ENCODE measurements at regions not wholly inside any gene's neighbourhood (a gene's known extent, or its start where the extent isn't known, plus 50 kb on each side); places are given as distances from the start of the nearest gene placed in this dataset.

GRCh38 chr2:239765911-239766310 is 259.2 kb downstream of the NDUFA10 start:
- Histone ChIP-seq H3K27me3 (no peaks in the 10 kb centered on the region), H3K27ac (no peak overlapping the region), H3K36me3 (no peaks in the 10 kb centered on the region), H3K4me3 (no peak overlapping the region), H3K4me1 (no peaks in the 10 kb centered on the region), H3K9me3 (no peaks in the 10 kb centered on the region)
- no peak for TF ChIP-seq CTCF (IDR thresholded peaks at IDR 0.05)
- FAIRE-seq: no peak
- DNase-seq: no peak
- intact Hi-C loops (cut with DNase I): no loop called here
- ATAC-seq: no peak
- WGBS, 2 donors: 71 to 75% methylated on average over 12 of the region's 12 CpGs

GRCh38 chr2:239765076-239765845 is 259.9 kb downstream of the NDUFA10 start:
- DNase-seq (peak in 1 of 6 donors; percentile 34), ATAC-seq (no peak), FAIRE-seq (no peak)
- Histone ChIP-seq H3K27me3 (no peaks in the 10 kb centered on the region), H3K27ac (no peak overlapping the region), H3K4me3 (no peak overlapping the region), H3K9me3 (no peaks in the 10 kb centered on the region), H3K36me3 (no peaks in the 10 kb centered on the region), H3K4me1 (no peaks in the 10 kb centered on the region)
- no peak for TF ChIP-seq CTCF (IDR thresholded peaks at IDR 0.05)
- intact Hi-C loops (cut with DNase I): no loop called here
- WGBS, 2 donors: 66 to 76% methylated on average over 17 of the region's 17 CpGs

GRCh38 chr2:239763433-239764097 is 261.6 kb downstream of the NDUFA10 start:
- H3K27me3 ChIP-seq: peaks cover 0 to 3% (median 0%) of the 10 kb centered on the region in 4 donors
- ATAC-seq (no peak), DNase-seq (peak in 1 of 6 donors; percentile 11)

GRCh38 chr2:239762655-239763269 is 262.4 kb downstream of the NDUFA10 start:
- H3K27ac ChIP-seq: no peak overlapping the region
- TF ChIP-seq CTCF (IDR thresholded peaks at IDR 0.05): no peak
- H3K9me3 ChIP-seq: no peaks in the 10 kb centered on the region
- no peak for ATAC-seq
- peaks cover 0 to 3% (median 0%) of the 10 kb centered on the region in 4 donors for H3K27me3 ChIP-seq
- peak in 1 of 6 donors; percentile 23 for DNase-seq
- intact Hi-C loops (cut with DNase I): no loop called here
- WGBS, 2 donors: 64 to 65% methylated on average over 14 of the region's 14 CpGs
- H3K36me3 ChIP-seq: no peaks in the 10 kb centered on the region
- no peaks in the 10 kb centered on the region for H3K4me1 ChIP-seq
- no peak for FAIRE-seq
- no peak overlapping the region for H3K4me3 ChIP-seq

More at GRCh38 chr2:239763433-239764097, 261.6 kb downstream of the NDUFA10 start:
- H3K4me1 ChIP-seq: no peaks in the 10 kb centered on the region
- intact Hi-C loops (cut with DNase I): no loop called here
- H3K36me3 ChIP-seq: no peaks in the 10 kb centered on the region
- no peak for TF ChIP-seq CTCF (IDR thresholded peaks at IDR 0.05)
- FAIRE-seq: no peak
- H3K9me3 ChIP-seq: no peaks in the 10 kb centered on the region
- no peak overlapping the region for H3K27ac ChIP-seq
- WGBS, 2 donors: 66 to 67% methylated on average over 13 of the region's 13 CpGs
- no peak overlapping the region for H3K4me3 ChIP-seq

Measured in pancreas (tissue), 10 donors.